Gastroesophageal sphincter (tissue), 3 donors: ENCODE measurements at regions not wholly inside any gene's neighbourhood (a gene's known extent, or its start where the extent isn't known, plus 50 kb on each side); places are given as distances from the start of the nearest gene placed in this dataset.

ENCODE experiments used
- CTCF ChIP-seq, 4 experiments: fragments of 200-600 bp in 2 of 4; fragments of 450-650 bp in 2 of 4; sonication (generic) in 1 of 4; IDR thresholded peaks; one replicate each; pipeline ENCODE4 v1.5.1; 2017 to 2019; ENCODE audit warnings: antibody characterized with exemption in 4 of 4, mild to moderate bottlenecking in 2 of 4, moderate library complexity in 2 of 4
- EP300 ChIP-seq: sonication (generic); formaldehyde crosslinking; IDR thresholded peaks from one replicate; pipeline ENCODE4 v1.6.1; 2017; ENCODE audit warnings: antibody characterized with exemption, mild to moderate bottlenecking
- POLR2A ChIP-seq, 2 donors: fragments of 450-650 bp; IDR thresholded peaks; one replicate each; pipeline ENCODE4 v1.6.1; 2017; ENCODE audit warnings: antibody characterized with exemption in 2 of 2, mild to moderate bottlenecking in 2 of 2, moderate library complexity in 1 of 2

- no peak for TF ChIP-seq CTCF (IDR thresholded peaks at IDR 0.05)
- TF ChIP-seq EP300, result no peak
- no peak for TF ChIP-seq POLR2A (IDR thresholded peaks at IDR 0.05)
Observed at GRCh38 chr6:14912706-14913105, 333.2 kb upstream of the JARID2 start.
